Muscle layer of colon (tissue), 2 donors: ENCODE measurements at regions not wholly inside any gene's neighbourhood (a gene's known extent, or its start where the extent isn't known, plus 50 kb on each side); places are given as distances from the start of the nearest gene placed in this dataset.

Source experiments
- H3K27ac ChIP-seq: one replicate; pipeline ENCODE4 v1.7.0; 2013; ENCODE audit warnings: low read depth, mild to moderate bottlenecking, low read length, moderate library complexity
- H3K27me3 ChIP-seq, 2 donors: one replicate each; pipeline ENCODE4 v1.7.0; 2013; ENCODE audit warnings: low read length in 2 of 2, mild to moderate bottlenecking in 2 of 2; ENCODE audit not compliant: insufficient read depth in 2 of 2, control insufficient read depth in 1 of 2
- H3K36me3 ChIP-seq: one replicate; pipeline ENCODE4 v1.7.0; 2013; ENCODE audit warnings: mild to moderate bottlenecking, low read length; ENCODE audit not compliant: insufficient read depth
- H3K4me1 ChIP-seq: one replicate; pipeline ENCODE4 v1.7.0; 2013; ENCODE audit warnings: mild to moderate bottlenecking, low read length; ENCODE audit not compliant: insufficient read depth
- H3K4me3 ChIP-seq, 2 donors: one replicate each; pipeline ENCODE4 v1.7.0; 2013; ENCODE audit warnings: low read length in 2 of 2, low read depth in 1 of 2, mild to moderate bottlenecking in 1 of 2, moderate library complexity in 1 of 2
- H3K9ac ChIP-seq: one replicate; pipeline ENCODE4 v1.7.0; 2013; ENCODE audit warnings: low read length
- H3K9me3 ChIP-seq: one replicate; pipeline ENCODE4 v1.7.0; 2013; ENCODE audit warnings: mild to moderate bottlenecking, low read length
- donor health status: abdominal sarcoma.
- donor health status: Adenocarcinoma of cecum.

DNA sequence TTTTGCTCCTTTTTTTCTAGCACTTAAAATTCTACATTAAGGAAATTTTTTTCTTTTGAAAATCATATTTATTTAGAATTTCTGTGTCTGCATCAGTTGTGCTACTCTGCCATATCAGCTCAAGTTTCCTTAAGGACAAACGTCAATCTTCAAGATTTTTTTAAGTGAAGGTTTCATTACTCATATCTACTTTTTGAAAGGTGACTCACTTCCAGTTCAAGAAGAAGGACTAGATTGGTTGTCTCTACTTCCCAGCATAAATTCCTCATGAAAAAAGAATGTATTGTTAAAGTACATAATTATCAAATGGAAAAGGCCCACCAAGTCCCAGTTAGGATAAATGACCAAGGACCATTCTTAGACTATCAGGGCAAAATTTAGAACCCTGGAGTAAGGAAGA lies 626.5 kb downstream of the DMRTA1 start:
- no peaks in the 10 kb centered on the region for H3K9me3 ChIP-seq
- no peak overlapping the region for H3K9ac ChIP-seq
- no peaks in the 10 kb centered on the region for H3K4me1 ChIP-seq
- no peaks in the 10 kb centered on the region for H3K36me3 ChIP-seq
- no peak overlapping the region for H3K27ac ChIP-seq
- no peaks in the 10 kb centered on the region for H3K27me3 ChIP-seq
- no peak overlapping the region for H3K4me3 ChIP-seq

DNA sequence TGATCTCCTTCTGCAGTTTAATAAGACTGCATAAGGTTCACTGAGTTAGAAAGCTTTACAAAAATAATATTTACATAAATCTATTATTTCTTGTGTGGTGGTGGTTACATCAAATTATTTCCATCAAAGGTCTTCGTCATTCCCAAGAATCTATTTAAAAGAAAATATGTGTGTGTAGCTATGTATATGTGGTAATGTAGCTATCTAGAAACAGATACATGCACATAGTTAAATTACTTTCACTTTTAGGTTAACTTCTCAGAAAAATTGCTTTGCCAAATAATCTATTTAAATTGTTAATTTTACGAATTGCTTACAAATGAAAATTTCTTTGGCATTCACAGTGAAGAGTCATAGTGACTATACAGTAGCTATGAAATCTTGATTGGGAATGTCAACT lies 633.2 kb downstream of the DMRTA1 start:
- Histone ChIP-seq H3K27me3 (no peaks in the 10 kb centered on the region), H3K4me1 (no peaks in the 10 kb centered on the region), H3K27ac (no peak overlapping the region), H3K36me3 (no peaks in the 10 kb centered on the region), H3K9me3 (no peaks in the 10 kb centered on the region), H3K4me3 (no peak overlapping the region), H3K9ac (no peak overlapping the region)

DNA sequence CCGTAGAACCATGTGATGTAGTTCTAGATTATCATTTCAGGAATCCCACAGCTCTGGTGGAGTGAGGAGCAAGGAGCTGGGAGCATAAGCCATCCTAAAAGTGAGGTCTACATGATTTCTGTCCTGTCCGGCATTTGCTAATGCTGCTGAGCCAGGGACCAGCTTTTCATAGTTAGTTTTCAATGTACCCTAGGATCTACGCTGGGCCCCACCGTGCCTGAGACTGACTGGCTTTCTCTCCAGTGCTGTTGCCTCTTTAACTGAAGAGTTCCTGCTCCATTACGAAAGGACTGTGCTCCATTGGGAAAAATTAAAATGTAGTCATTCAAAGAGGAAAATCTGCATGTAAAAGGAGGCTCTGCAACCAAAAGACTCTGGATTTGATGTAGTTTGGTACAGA lies 634.8 kb downstream of the DMRTA1 start:
- Histone ChIP-seq H3K9ac (no peak overlapping the region), H3K4me3 (no peak overlapping the region), H3K9me3 (no peaks in the 10 kb centered on the region), H3K27me3 (no peaks in the 10 kb centered on the region), H3K36me3 (no peaks in the 10 kb centered on the region), H3K4me1 (no peaks in the 10 kb centered on the region), H3K27ac (no peak overlapping the region)

DNA sequence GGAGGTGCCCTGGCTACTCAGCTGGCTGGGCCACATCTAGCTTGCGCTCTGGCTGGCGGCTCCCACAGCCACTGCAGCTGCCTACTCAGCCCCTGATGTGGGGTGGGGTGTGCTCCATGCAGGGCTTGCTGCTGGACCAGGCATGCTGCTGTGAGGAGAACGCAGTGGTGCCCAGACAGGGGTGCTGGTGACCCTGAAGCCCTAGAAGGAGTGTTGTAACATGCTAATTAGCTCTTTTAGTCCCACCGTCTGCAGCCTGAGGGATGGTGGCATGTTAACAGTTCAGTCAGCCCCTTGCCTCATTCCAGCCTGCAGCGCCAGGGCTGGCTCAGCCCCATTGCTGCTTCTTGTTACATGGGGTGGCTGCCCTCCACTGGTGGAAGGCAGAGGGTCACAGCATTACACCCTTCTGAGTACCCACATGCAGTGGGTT lies 642.3 kb downstream of the DMRTA1 start:
- H3K27me3 ChIP-seq, result no peaks in the 10 kb centered on the region
- no peaks in the 10 kb centered on the region for H3K9me3 ChIP-seq
- H3K9ac ChIP-seq, result no peak overlapping the region
- H3K27ac ChIP-seq, result no peak overlapping the region
- no peaks in the 10 kb centered on the region for H3K36me3 ChIP-seq
- no peak overlapping the region for H3K4me3 ChIP-seq
- H3K4me1 ChIP-seq, result no peaks in the 10 kb centered on the region

DNA sequence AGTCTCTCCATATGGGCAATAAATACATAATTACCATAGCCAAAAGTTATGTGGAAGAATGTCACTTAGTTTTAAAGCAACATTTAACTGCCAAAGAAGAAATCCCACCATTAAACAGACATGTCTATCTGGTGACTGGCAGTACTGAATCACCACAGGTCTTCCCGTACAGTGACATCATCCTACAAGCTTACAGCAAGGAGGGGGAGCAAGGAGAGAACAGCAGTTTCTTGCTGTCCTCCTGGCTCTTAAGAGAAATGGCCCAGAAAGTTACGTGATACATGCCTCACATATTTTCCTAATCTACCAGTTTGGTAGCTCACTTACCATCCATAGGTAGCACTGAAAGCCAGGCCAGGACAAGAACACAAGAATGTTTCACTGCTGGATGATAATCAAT lies 671.0 kb downstream of the DMRTA1 start:
- no peak overlapping the region for H3K27ac ChIP-seq
- H3K36me3 ChIP-seq, result no peaks in the 10 kb centered on the region
- no peak overlapping the region for H3K9ac ChIP-seq
- no peak overlapping the region for H3K4me3 ChIP-seq
- no peaks in the 10 kb centered on the region for H3K4me1 ChIP-seq
- H3K9me3 ChIP-seq, result no peaks in the 10 kb centered on the region
- no peaks in the 10 kb centered on the region for H3K27me3 ChIP-seq

DNA sequence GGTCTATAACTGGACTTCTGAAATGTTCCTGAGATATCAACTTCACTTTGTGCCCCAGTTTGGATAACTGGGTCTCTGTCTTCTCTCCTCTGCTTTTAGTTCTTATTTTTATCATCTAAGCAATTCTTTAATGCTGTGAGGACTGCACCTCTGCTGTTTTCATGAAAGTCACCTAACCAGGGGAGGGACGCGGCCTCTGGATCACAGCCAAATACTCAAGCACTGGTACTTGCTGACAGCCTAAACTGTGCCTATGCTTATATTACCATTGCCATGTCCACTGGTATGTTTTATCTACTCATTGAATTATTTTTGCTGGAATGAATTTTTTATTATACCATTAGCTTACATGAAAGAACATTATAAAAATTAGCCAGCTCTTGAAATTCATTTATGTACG lies 674.0 kb downstream of the DMRTA1 start:
- Histone ChIP-seq H3K36me3 (no peaks in the 10 kb centered on the region), H3K4me1 (no peaks in the 10 kb centered on the region), H3K4me3 (no peak overlapping the region), H3K27me3 (no peaks in the 10 kb centered on the region), H3K9me3 (no peaks in the 10 kb centered on the region), H3K27ac (no peak overlapping the region), H3K9ac (no peak overlapping the region)

DNA sequence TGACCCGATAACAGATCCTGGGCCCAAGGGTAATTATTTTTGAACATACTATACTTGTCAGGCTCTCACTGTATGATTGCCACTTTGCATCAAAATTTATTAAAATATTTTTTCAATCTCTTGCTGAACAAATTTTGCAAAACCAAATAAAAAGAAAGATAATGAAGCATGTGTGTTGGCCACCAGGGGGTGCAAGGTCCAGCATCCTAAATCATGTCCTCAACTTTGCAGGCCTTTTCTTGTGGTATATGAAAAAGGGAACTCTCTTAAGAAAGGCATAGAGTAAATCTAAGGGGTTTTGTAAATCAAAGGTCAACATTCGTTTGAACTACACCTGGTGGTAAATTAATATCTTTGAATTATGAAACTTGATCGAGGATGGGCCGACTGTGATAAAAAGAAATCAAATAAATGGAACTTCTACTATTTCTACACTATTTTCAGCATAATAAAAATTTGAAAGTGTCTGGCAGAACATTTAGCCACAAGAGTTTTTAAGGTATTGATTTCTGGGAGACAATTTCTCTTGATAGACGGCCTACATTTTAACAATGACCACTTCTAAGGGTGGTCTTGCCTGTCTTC lies 676.5 kb downstream of the DMRTA1 start:
- Histone ChIP-seq H3K27me3 (no peaks in the 10 kb centered on the region), H3K4me1 (no peaks in the 10 kb centered on the region), H3K4me3 (no peak overlapping the region), H3K9ac (no peak overlapping the region), H3K9me3 (no peaks in the 10 kb centered on the region), H3K27ac (no peak overlapping the region), H3K36me3 (no peaks in the 10 kb centered on the region)

DNA sequence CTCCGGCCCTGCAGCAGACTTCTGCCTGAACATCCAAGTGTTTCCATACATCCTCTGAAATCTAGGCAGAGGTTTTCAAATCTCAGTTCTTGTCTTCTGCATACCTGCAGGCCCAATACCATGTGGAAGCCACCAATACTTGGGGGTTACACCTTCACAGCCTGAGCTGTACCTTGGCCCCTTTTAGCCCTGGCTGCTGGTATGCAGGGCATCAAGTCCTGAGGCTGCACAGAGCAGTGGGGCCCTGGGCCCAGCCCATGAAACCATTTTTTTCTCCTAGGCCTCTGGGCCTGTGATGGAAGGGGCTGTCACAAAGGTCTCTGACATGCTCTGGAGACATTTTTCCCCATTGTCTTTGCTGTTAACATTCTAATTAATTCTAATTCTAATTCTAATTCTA lies 680.6 kb downstream of the ELAVL2 start:
- H3K27me3 ChIP-seq, result no peaks in the 10 kb centered on the region
- H3K9me3 ChIP-seq, result no peaks in the 10 kb centered on the region
- H3K27ac ChIP-seq, result no peak overlapping the region
- H3K4me3 ChIP-seq, result no peak overlapping the region
- no peaks in the 10 kb centered on the region for H3K36me3 ChIP-seq
- no peaks in the 10 kb centered on the region for H3K4me1 ChIP-seq
- H3K9ac ChIP-seq, result no peak overlapping the region

DNA sequence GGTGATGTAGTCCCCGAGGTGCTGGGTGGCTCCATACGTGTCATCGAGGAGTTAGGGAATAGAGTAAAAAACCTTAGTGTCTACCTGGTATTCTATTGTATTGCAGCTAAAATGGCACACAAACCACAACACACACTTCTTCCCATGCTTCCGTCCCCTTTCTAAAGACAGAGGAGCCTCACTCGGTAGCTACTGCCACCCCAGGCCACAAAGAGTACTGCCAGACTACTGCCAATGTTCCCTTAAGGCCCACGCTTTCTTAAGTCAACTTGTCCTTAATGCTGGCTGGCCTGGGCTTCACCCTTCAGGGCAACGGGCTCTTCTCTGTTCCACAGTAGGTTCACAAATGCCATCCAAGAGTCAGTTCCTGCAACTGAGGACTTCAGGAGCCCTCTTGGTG lies 673.0 kb downstream of the ELAVL2 start:
- no peak overlapping the region for H3K4me3 ChIP-seq
- no peaks in the 10 kb centered on the region for H3K9me3 ChIP-seq
- H3K9ac ChIP-seq, result no peak overlapping the region
- no peaks in the 10 kb centered on the region for H3K4me1 ChIP-seq
- H3K27me3 ChIP-seq, result no peaks in the 10 kb centered on the region
- H3K27ac ChIP-seq, result no peak overlapping the region
- H3K36me3 ChIP-seq, result no peaks in the 10 kb centered on the region

DNA sequence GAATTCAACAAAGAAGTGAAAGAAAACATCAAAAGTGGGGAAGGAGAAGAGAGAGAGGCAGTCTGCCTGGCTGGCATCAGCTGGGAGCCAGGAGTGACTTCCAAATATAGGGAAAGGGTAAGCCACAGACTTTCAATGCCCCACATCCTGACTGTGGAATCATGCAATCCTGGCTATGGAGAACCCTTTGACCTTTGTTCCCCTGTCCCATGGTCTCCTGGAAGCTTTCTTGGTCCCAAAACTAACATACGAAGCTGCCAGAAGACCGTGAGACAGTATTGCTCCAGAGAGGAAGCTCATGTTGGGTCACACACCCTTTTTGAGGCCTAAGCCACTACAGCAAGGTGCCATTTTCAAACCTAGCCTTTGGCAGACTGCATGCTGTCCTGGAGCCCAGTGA lies 665.5 kb downstream of the ELAVL2 start:
- Histone ChIP-seq H3K36me3 (no peaks in the 10 kb centered on the region), H3K4me3 (no peak overlapping the region), H3K4me1 (no peaks in the 10 kb centered on the region), H3K9me3 (no peaks in the 10 kb centered on the region), H3K27ac (no peak overlapping the region), H3K27me3 (no peaks in the 10 kb centered on the region), H3K9ac (no peak overlapping the region)

DNA sequence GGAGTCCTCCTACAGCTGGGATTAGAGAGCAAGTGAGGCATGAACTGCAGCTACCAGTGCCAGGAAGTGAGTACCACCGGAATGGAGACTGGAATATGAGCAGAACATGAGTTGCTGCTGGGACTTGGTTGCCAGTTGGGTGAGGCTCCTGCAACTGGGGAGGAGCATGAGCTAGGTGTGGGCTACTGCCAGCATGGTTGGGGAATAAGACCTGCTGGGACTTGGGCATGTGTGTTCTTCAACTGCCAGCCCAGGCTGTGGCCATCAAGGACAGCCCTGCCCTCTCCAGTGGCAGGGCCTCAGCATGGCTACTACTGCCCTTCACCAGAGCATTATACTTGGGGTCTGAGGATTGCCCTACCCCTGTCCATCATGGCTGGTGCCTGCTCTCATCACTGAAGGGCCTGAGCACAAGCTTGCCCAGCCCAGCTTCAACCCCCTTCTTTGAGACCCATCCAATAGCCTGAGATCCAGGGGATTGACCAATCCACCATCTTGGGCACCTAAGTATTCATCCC lies 665.0 kb downstream of the ELAVL2 start:
- Histone ChIP-seq H3K4me3 (no peak overlapping the region), H3K27me3 (no peaks in the 10 kb centered on the region), H3K9me3 (no peaks in the 10 kb centered on the region)

DNA sequence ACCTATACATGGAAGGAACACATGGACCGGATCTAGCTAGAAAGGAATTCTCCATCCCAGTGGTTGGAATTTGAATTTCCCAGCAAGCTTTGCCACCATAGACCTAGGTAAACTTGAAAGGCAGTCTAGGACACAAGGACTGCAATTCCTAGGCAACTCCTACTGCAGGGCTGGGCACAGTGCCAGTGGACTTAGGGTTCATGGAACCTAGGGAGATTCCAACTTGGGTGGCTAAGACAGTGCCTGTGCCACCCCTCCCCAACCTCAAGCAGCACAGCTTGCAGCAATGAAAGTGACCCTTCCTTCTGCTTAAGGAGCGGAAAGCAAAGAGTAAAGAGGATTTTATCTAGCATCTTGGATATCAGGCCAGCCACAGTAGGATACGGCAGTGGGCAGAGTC lies 663.3 kb downstream of the ELAVL2 start:
- Histone ChIP-seq H3K36me3 (no peaks in the 10 kb centered on the region), H3K27ac (no peak overlapping the region), H3K9me3 (no peaks in the 10 kb centered on the region), H3K4me3 (no peak overlapping the region), H3K9ac (no peak overlapping the region), H3K27me3 (no peaks in the 10 kb centered on the region), H3K4me1 (no peaks in the 10 kb centered on the region)

More for the DNA sequence above, 665.0 kb downstream of the ELAVL2 start:
- Histone ChIP-seq H3K9ac (no peak overlapping the region), H3K27ac (no peak overlapping the region), H3K4me1 (no peaks in the 10 kb centered on the region), H3K36me3 (no peaks in the 10 kb centered on the region)
